HEK293 (cell line): ENCODE measurements at regions not wholly inside any gene's neighbourhood (a gene's known extent, or its start where the extent isn't known, plus 50 kb on each side); places are given as distances from the start of the nearest gene placed in this dataset.

ENCODE experiments used
- CTCF ChIA-PET: fragments of 350-600 bp; formaldehyde crosslinking; extraction: SDS; loops from one replicate; lab custom pipeline; 2021; ENCODE audit warnings: antibody characterized with exemption; lab: Yijun Ruan, JAX
- POLR2A ChIA-PET: fragments of 300-600 bp; formaldehyde crosslinking; extraction: SDS; loops from one replicate; lab custom pipeline; 2020; ENCODE audit warnings: antibody characterized with exemption, inconsistent platforms; lab: Yijun Ruan, JAX
- H3K27ac ChIP-seq: fragments of 200-500 bp; sonication (Bioruptor generic); 2 replicates; pipeline ENCODE4 v1.5.1; 2014; ENCODE audit warnings: low read depth, low read length, control low read depth, inconsistent platforms; ENCODE audit errors: extremely low read depth
- H3K36me3 ChIP-seq, 2 experiments: fragments of 200-500 bp in 1 of 2; sonication (Bioruptor generic) in 1 of 2; 1 replicate in 1 of 2; 2 replicates in 1 of 2; pipeline ENCODE4 v1.5.1; 2014 to 2017; ENCODE audit warnings: inconsistent platforms in 2 of 2, low read length in 2 of 2; ENCODE audit not compliant: control insufficient read depth in 2 of 2, insufficient read depth in 1 of 2
- H3K4me1 ChIP-seq: fragments of 200-500 bp; sonication (Bioruptor generic); 2 replicates; pipeline ENCODE4 v1.5.1; 2014; ENCODE audit warnings: mild to moderate bottlenecking, low read length, inconsistent platforms; ENCODE audit not compliant: control insufficient read depth, insufficient read depth
- H3K4me3 ChIP-seq: 2 replicates; pipeline ENCODE4 v1.5.1; 2011; ENCODE audit warnings: low read depth, mild to moderate bottlenecking, control low read depth, low read length, moderate library complexity
- H3K9me3 ChIP-seq: fragments of 200-500 bp; sonication (Bioruptor generic); 2 replicates; pipeline ENCODE4 v1.5.1; 2014; ENCODE audit warnings: low read depth, low read length, inconsistent platforms; ENCODE audit not compliant: control insufficient read depth, insufficient read depth
- GLI2 ChIP-seq: fragments of 450-650 bp; formaldehyde crosslinking; IDR thresholded peaks from 2 replicates; pipeline ENCODE4; 2017; ENCODE audit warnings: missing biosample characterization, missing genetic modification characterization, low read depth, borderline replicate concordance
- HOXA7 ChIP-seq: sonication (generic); formaldehyde crosslinking; IDR thresholded peaks from 2 replicates; pipeline ENCODE4 v1.8.1; 2022; ENCODE audit warnings: missing genetic modification reagents, borderline replicate concordance
- INSM2 ChIP-seq: fragments of 450-650 bp; formaldehyde crosslinking; IDR thresholded peaks from 2 replicates; pipeline ENCODE4 v1.5.1; 2016; ENCODE audit warnings: missing biosample characterization, missing genetic modification characterization
- MEIS1 ChIP-seq: sonication (generic); formaldehyde crosslinking; IDR thresholded peaks from 2 replicates; pipeline ENCODE4 v1.8.1; 2022; ENCODE audit warnings: missing genetic modification reagents, mild to moderate bottlenecking, borderline replicate concordance
- OVOL3 ChIP-seq: fragments of 450-650 bp; formaldehyde crosslinking; IDR thresholded peaks from 2 replicates; pipeline ENCODE4 v1.5.1; 2016; ENCODE audit warnings: missing biosample characterization, missing genetic modification characterization
- WT1 ChIP-seq: fragments of 450-650 bp; formaldehyde crosslinking; IDR thresholded peaks from 2 replicates; pipeline ENCODE4 v1.5.1; 2016; ENCODE audit warnings: missing biosample characterization, missing genetic modification characterization
- ZBTB11 ChIP-seq: fragments of 450-650 bp; formaldehyde crosslinking; conservative IDR thresholded peaks from 2 replicates; pipeline ENCODE4 v1.5.1; 2016; ENCODE audit warnings: low read depth, missing biosample characterization, missing genetic modification characterization
- ZBTB48 ChIP-seq: fragments of 450-650 bp; formaldehyde crosslinking; IDR thresholded peaks from 2 replicates; pipeline ENCODE4 v1.5.1; 2016; ENCODE audit warnings: missing biosample characterization, missing genetic modification characterization
- ZNF114 ChIP-seq: fragments of 450-650 bp; formaldehyde crosslinking; IDR thresholded peaks from 2 replicates; pipeline ENCODE4 v1.5.0; 2017; ENCODE audit warnings: missing biosample characterization, missing genetic modification characterization
- ZNF184 ChIP-seq: fragments of 450-650 bp; IDR thresholded peaks from 2 replicates; pipeline ENCODE4 v1.5.1; 2018; ENCODE audit warnings: missing biosample characterization, mild to moderate bottlenecking, missing genetic modification characterization
- ZNF211 ChIP-seq: fragments of 450-650 bp; formaldehyde crosslinking; IDR thresholded peaks from 2 replicates; pipeline ENCODE4 v1.5.1; 2016; ENCODE audit warnings: low read depth, missing biosample characterization, missing genetic modification characterization
- ZNF214 ChIP-seq: fragments of 450-650 bp; formaldehyde crosslinking; IDR thresholded peaks from 2 replicates; pipeline ENCODE4 v1.5.1; 2017; ENCODE audit warnings: missing biosample characterization, mild to moderate bottlenecking, missing genetic modification characterization, borderline replicate concordance
- ZNF404 ChIP-seq: fragments of 450-650 bp; formaldehyde crosslinking; IDR thresholded peaks from 2 replicates; pipeline ENCODE4 v1.5.1; 2017; ENCODE audit warnings: missing biosample characterization, missing genetic modification characterization
- ZNF416 ChIP-seq: fragments of 450-650 bp; formaldehyde crosslinking; IDR thresholded peaks from 2 replicates; pipeline ENCODE4 v1.5.1; 2016; ENCODE audit warnings: missing biosample characterization, missing genetic modification characterization
- ZNF426 ChIP-seq: fragments of 450-650 bp; formaldehyde crosslinking; IDR thresholded peaks from 2 replicates; pipeline ENCODE4 v1.5.1; 2017; ENCODE audit warnings: missing biosample characterization, missing genetic modification characterization, mild to moderate bottlenecking, inconsistent platforms, moderate library complexity
- ZNF624 ChIP-seq: fragments of 450-650 bp; formaldehyde crosslinking; IDR thresholded peaks from 2 replicates; pipeline ENCODE4 v1.5.1; 2017; ENCODE audit warnings: missing biosample characterization, missing genetic modification characterization
- ZNF658 ChIP-seq: fragments of 450-650 bp; formaldehyde crosslinking; IDR thresholded peaks from 2 replicates; pipeline ENCODE4; 2016; ENCODE audit warnings: missing biosample characterization, missing genetic modification characterization
- ZNF664 ChIP-seq: fragments of 450-650 bp; formaldehyde crosslinking; IDR thresholded peaks from 2 replicates; pipeline ENCODE4 v1.5.1; 2016; ENCODE audit warnings: missing biosample characterization, missing genetic modification characterization
- ZNF707 ChIP-seq: fragments of 450-650 bp; formaldehyde crosslinking; IDR thresholded peaks from 2 replicates; pipeline ENCODE4 v1.5.1; 2016; ENCODE audit warnings: missing biosample characterization, missing genetic modification characterization
- ZSCAN23 ChIP-seq: fragments of 450-650 bp; formaldehyde crosslinking; IDR thresholded peaks from 2 replicates; pipeline ENCODE4 v1.5.1; 2016; ENCODE audit warnings: missing biosample characterization, missing genetic modification characterization
- TF ChIP-seq, protein P1 (sequence below): fragments of 450-650 bp; formaldehyde crosslinking; IDR thresholded peaks from 2 replicates; pipeline ENCODE4; 2016; ENCODE audit warnings: missing biosample characterization, missing genetic modification characterization
- TF ChIP-seq, protein P2 (sequence below): IDR thresholded peaks from 2 replicates; pipeline ENCODE4 v1.6.1; 2011; ENCODE audit warnings: mild to moderate bottlenecking, low read depth, low read length, borderline replicate concordance

- TF ChIP-seq MEIS1 (CRISPR knock-in tag), result no peak
- TF ChIP-seq ZNF211 (tag by site-specific recombination), result no peak
- TF ChIP-seq, protein P1, sequence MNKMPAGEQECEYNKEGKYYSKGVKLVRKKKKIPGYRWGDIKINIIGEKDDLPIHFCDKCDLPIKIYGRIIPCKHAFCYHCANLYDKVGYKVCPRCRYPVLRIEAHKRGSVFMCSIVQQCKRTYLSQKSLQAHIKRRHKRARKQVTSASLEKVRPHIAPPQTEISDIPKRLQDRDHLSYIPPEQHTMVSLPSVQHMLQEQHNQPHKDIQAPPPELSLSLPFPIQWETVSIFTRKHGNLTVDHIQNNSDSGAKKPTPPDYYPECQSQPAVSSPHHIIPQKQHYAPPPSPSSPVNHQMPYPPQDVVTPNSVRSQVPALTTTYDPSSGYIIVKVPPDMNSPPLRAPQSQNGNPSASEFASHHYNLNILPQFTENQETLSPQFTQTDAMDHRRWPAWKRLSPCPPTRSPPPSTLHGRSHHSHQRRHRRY (tag by site-specific recombination), result no peak
- TF ChIP-seq ZNF707 (tag by site-specific recombination), result no peak
- TF ChIP-seq ZNF664 (tag by site-specific recombination), result no peak
- no peak for TF ChIP-seq ZSCAN23 (tag by site-specific recombination)
- TF ChIP-seq ZNF624 (tag by site-specific recombination), result no peak
- TF ChIP-seq ZBTB48, result no peak
- no peak for TF ChIP-seq ZNF184 (tag by site-specific recombination)
- no peak for TF ChIP-seq ZNF214 (tag by site-specific recombination)
Observed at GRCh38 chr3:103614719-103615118, 1179.9 kb downstream of the ZPLD1 start (continued).

DNA sequence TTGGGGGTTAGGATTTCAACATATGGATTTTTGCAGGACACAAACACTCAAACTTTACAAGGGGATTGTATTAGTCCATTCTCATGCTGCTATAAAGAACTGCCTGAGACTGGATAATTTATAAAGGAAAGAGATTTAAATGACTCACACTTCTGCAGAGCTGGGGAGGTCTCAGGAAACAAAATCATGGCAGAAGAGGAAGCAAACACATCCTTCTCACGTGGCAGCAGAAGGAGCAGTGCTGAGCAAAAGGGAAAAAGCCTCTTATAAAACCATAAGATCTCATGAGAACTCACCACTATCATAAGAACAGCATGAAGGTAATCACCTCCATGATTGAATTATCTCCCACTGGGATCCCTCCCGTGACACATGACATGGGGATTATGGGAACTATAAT lies 1183.1 kb downstream of the ZPLD1 start:
- ChIA-PET CTCF (no interaction called here), POLR2A (no interaction called here)
- H3K9me3 ChIP-seq, result no peaks in the 10 kb centered on the region
- H3K4me1 ChIP-seq, result no peaks in the 10 kb centered on the region
- no peak overlapping the region for H3K4me3 ChIP-seq
- H3K27ac ChIP-seq, result no peak overlapping the region
- H3K36me3 ChIP-seq, result no peaks in the 10 kb centered on the region
- TF ChIP-seq ZNF214 (tag by site-specific recombination) (no peak), ZNF664 (tag by site-specific recombination) (no peak), ZNF114 (tag by site-specific recombination) (no peak), INSM2 (tag by site-specific recombination) (no peak), HOXA7 (CRISPR knock-in tag) (no peak), ZBTB11 (tag by site-specific recombination) (no peak), OVOL3 (tag by site-specific recombination) (no peak), WT1 (tag by site-specific recombination) (no peak), GLI2 (tag by site-specific recombination) (no peak), ZNF426 (tag by site-specific recombination) (no peak), ZNF416 (no peak), ZNF404 (tag by site-specific recombination) (no peak), ZNF658 (tag by site-specific recombination) (no peak)
- TF ChIP-seq, protein P2, sequence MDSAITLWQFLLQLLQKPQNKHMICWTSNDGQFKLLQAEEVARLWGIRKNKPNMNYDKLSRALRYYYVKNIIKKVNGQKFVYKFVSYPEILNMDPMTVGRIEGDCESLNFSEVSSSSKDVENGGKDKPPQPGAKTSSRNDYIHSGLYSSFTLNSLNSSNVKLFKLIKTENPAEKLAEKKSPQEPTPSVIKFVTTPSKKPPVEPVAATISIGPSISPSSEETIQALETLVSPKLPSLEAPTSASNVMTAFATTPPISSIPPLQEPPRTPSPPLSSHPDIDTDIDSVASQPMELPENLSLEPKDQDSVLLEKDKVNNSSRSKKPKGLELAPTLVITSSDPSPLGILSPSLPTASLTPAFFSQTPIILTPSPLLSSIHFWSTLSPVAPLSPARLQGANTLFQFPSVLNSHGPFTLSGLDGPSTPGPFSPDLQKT, result no peak
